Keratinocyte (primary cell): ENCODE measurements at regions not wholly inside any gene's neighbourhood (a gene's known extent, or its start where the extent isn't known, plus 50 kb on each side); places are given as distances from the start of the nearest gene placed in this dataset.

Experiments
- DNase-seq: peaks from one replicate; pipeline ENCODE4 v3.0.0-alpha.2; 2011; ENCODE audit warnings: low read depth, missing footprints, low spot score
- FAIRE-seq: peaks from 2 replicates; lab custom pipeline; 2011; peaks lifted over from hg19 to GRCh38; lab: Jason Lieb, UNC
- H2AFZ ChIP-seq: 2 replicates; pipeline ENCODE4 v1.6.0; 2012; ENCODE audit warnings: low read length, control low read depth, inconsistent platforms; ENCODE audit not compliant: control insufficient read depth
- H3K27ac ChIP-seq: 2 replicates; pipeline ENCODE4 v1.5.1; 2011; ENCODE audit warnings: low read length; ENCODE audit not compliant: control insufficient read depth, insufficient read depth
- H3K27me3 ChIP-seq: 3 replicates; pipeline ENCODE4 v1.6.0; 2011; ENCODE audit warnings: low read length; ENCODE audit not compliant: control insufficient read depth, insufficient read depth; ENCODE audit errors: extremely low read depth
- H3K36me3 ChIP-seq, 2 experiments: 2 replicates in 1 of 2; 3 replicates in 1 of 2; pipeline ENCODE4 v1.5.1; 2011; ENCODE audit warnings: low read length in 2 of 2, mild to moderate bottlenecking in 1 of 2; ENCODE audit not compliant: control insufficient read depth in 2 of 2, insufficient read depth in 2 of 2; ENCODE audit errors: extremely low read depth in 1 of 2
- H3K4me1 ChIP-seq: 3 replicates; pipeline ENCODE4 v1.5.1; 2011; ENCODE audit warnings: low read length; ENCODE audit not compliant: control insufficient read depth, insufficient read depth; ENCODE audit errors: extremely low read depth
- H3K4me2 ChIP-seq: 3 replicates; pipeline ENCODE4 v1.6.0; 2011; ENCODE audit warnings: low read depth, low read length; ENCODE audit not compliant: control insufficient read depth, insufficient read depth; ENCODE audit errors: extremely low read depth
- H3K4me3 ChIP-seq, 3 experiments: fragments of 200-600 bp in 1 of 3; sonication (generic) in 1 of 3; 2 replicates in 2 of 3; 3 replicates in 1 of 3; pipeline ENCODE4 v1.5.1; 2011 to 2016; ENCODE audit warnings: low read length in 3 of 3, mild to moderate bottlenecking in 3 of 3, control low read depth in 2 of 3, inconsistent platforms in 1 of 3, low read depth in 1 of 3, mixed read lengths in 1 of 3, mixed run types in 1 of 3, moderate library complexity in 1 of 3; ENCODE audit not compliant: control insufficient read depth in 2 of 3, insufficient read depth in 2 of 3; ENCODE audit errors: extremely low read depth in 1 of 3
- H3K79me2 ChIP-seq: 2 replicates; pipeline ENCODE4 v1.6.0; 2012; ENCODE audit warnings: low read length; ENCODE audit not compliant: control insufficient read depth, insufficient read depth
- H3K9ac ChIP-seq: 3 replicates; pipeline ENCODE4 v1.6.0; 2011; ENCODE audit warnings: low read length; ENCODE audit not compliant: control insufficient read depth, insufficient read depth; ENCODE audit errors: extremely low read depth
- H3K9me1 ChIP-seq: 3 replicates; pipeline ENCODE4 v1.6.0; 2011; ENCODE audit warnings: low read length; ENCODE audit not compliant: control insufficient read depth, insufficient read depth; ENCODE audit errors: extremely low read depth
- H3K9me3 ChIP-seq: 2 replicates; pipeline ENCODE4 v1.5.1; 2012; ENCODE audit warnings: low read depth, low read length; ENCODE audit not compliant: control insufficient read depth
- H4K20me1 ChIP-seq: 3 replicates; pipeline ENCODE4 v1.6.0; 2011; ENCODE audit warnings: low read length; ENCODE audit not compliant: control insufficient read depth, insufficient read depth; ENCODE audit errors: extremely low read depth
- CTCF ChIP-seq, 3 experiments: IDR thresholded peaks in 1 of 3; conservative IDR thresholded peaks in 1 of 3; optimal IDR thresholded peaks in 1 of 3; 2 replicates in 2 of 3; 3 replicates in 1 of 3; pipeline versions ENCODE3 to v1.5.1; 2011; ENCODE audit warnings: low read length in 3 of 3, mild to moderate bottlenecking in 3 of 3, moderate library complexity in 2 of 3, control low read depth in 1 of 3, inconsistent platforms in 1 of 3; ENCODE audit not compliant: insufficient read depth in 2 of 3; ENCODE audit errors: extremely low read depth in 1 of 3
- EZH2 ChIP-seq: IDR thresholded peaks from one replicate; pipeline ENCODE4 v1.6.1; 2012; ENCODE audit warnings: inconsistent platforms, mild to moderate bottlenecking, low read length, moderate library complexity
- dilution Hi-C: fragments of 300-500 bp; cut with MboI; formaldehyde crosslinking; loops from one replicate; pipeline ENCODE4 v1.7.0; 2020; ENCODE audit warnings: low sequenced_read_pairs; ENCODE audit not compliant: extremely low pct_ligation_motif_present

- Histone ChIP-seq H3K27me3 (no peaks in the 10 kb centered on the region), H3K4me2 (no peak overlapping the region), H2AFZ (no peak overlapping the region), H3K4me3 (no peak overlapping the region), H3K9ac (no peak overlapping the region), H3K27ac (no peak overlapping the region), H3K36me3 (no peaks in the 10 kb centered on the region), H3K4me1 (peaks cover 5% of the 10 kb centered on the region), H3K79me2 (no peaks in the 10 kb centered on the region), H3K9me3 (peaks cover 7% of the 10 kb centered on the region), H4K20me1 (no peaks in the 10 kb centered on the region), H3K9me1 (no peaks in the 10 kb centered on the region)
- no peak for TF ChIP-seq EZH2
- no peak for TF ChIP-seq CTCF (optimal IDR thresholded peaks at IDR 0.05 in 1 of 3, IDR thresholded peaks at IDR 0.05 in 1 of 3, conservative IDR thresholded peaks at IDR 0.05 in 1 of 3; ENCODE audit: extremely low read depth in 1 of 3, insufficient read depth in 2 of 3, low read length in 3 of 3)
- no peak for FAIRE-seq
- no peak for DNase-seq
- dilution Hi-C loops, result no loop called here
These were observed 79.5 kb upstream of the SERP2 start for GRCh38 chr13:44293908-44294735.

- no peaks in the 10 kb centered on the region for H3K36me3 ChIP-seq
- no peaks in the 10 kb centered on the region for H3K79me2 ChIP-seq
- H3K9me3 ChIP-seq, result peaks cover 7% of the 10 kb centered on the region
- H3K4me1 ChIP-seq, result peaks cover 5% of the 10 kb centered on the region
- no peaks in the 10 kb centered on the region for H3K27me3 ChIP-seq
- DNase-seq, result no peak
- H4K20me1 ChIP-seq, result no peaks in the 10 kb centered on the region
- no peak overlapping the region for H3K4me2 ChIP-seq
- no peak for TF ChIP-seq CTCF (optimal IDR thresholded peaks at IDR 0.05 in 1 of 3, IDR thresholded peaks at IDR 0.05 in 1 of 3, conservative IDR thresholded peaks at IDR 0.05 in 1 of 3; ENCODE audit: extremely low read depth in 1 of 3, insufficient read depth in 2 of 3, low read length in 3 of 3)
- no peak for TF ChIP-seq EZH2
- H3K27ac ChIP-seq, result no peak overlapping the region
- no peak overlapping the region for H3K9ac ChIP-seq
- H2AFZ ChIP-seq, result no peak overlapping the region
- no peaks in the 10 kb centered on the region for H3K9me1 ChIP-seq
- peak; percentile 13 for FAIRE-seq
- no peak overlapping the region for H3K4me3 ChIP-seq
- dilution Hi-C loops, result no loop called here
These were observed 78.7 kb upstream of the SERP2 start for GRCh38 chr13:44294876-44295275.
